Smooth muscle cell (in vitro differentiated cells): ENCODE measurements at regions not wholly inside any gene's neighbourhood (a gene's known extent, or its start where the extent isn't known, plus 50 kb on each side); places are given as distances from the start of the nearest gene placed in this dataset.

Experiments used
- DNase-seq: peaks from one replicate; lab custom pipeline; 2025; ENCODE audit not compliant: unreplicated experiment; lab: John Stamatoyannopoulos, UW
- H2AFZ ChIP-seq: fragments of 200-600 bp; sonication (generic); 2 replicates; pipeline ENCODE4 v1.6.0; 2016; ENCODE audit warnings: antibody characterized with exemption, low read depth, mild to moderate bottlenecking
- H3F3A ChIP-seq: fragments of 200-600 bp; sonication (generic); 2 replicates; pipeline ENCODE4 v1.6.0; 2017; ENCODE audit warnings: antibody characterized with exemption, low read depth
- H3K27ac ChIP-seq: fragments of 200-600 bp; sonication (generic); 2 replicates; pipeline ENCODE4 v1.5.1; 2016; ENCODE audit warnings: low read depth, mild to moderate bottlenecking
- H3K27me3 ChIP-seq: fragments of 200-600 bp; sonication (generic); 2 replicates; pipeline ENCODE4 v1.6.1; 2016; ENCODE audit warnings: low read depth, mild to moderate bottlenecking
- H3K36me3 ChIP-seq: fragments of 200-600 bp; sonication (generic); 2 replicates; pipeline ENCODE4 v1.5.1; 2016; ENCODE audit warnings: low read depth
- H3K4me1 ChIP-seq: fragments of 200-600 bp; sonication (generic); 2 replicates; pipeline ENCODE4 v1.5.1; 2016; ENCODE audit warnings: low read depth
- H3K4me2 ChIP-seq: fragments of 200-600 bp; sonication (generic); 2 replicates; pipeline ENCODE4 v1.6.0; 2016; ENCODE audit warnings: mild to moderate bottlenecking
- H3K4me3 ChIP-seq: fragments of 200-600 bp; sonication (generic); 2 replicates; pipeline ENCODE4 v1.5.1; 2016; ENCODE audit warnings: mild to moderate bottlenecking
- H3K79me2 ChIP-seq: fragments of 200-600 bp; sonication (generic); 2 replicates; pipeline ENCODE4 v1.6.0; 2016; ENCODE audit warnings: low read depth, mild to moderate bottlenecking
- H3K9ac ChIP-seq: fragments of 200-600 bp; sonication (generic); 2 replicates; pipeline ENCODE4 v1.6.0; 2016; ENCODE audit warnings: low read depth
- H3K9me3 ChIP-seq: fragments of 200-600 bp; sonication (generic); replicated peaks from 2 replicates; pipeline ENCODE4 v1.5.1; 2016; ENCODE audit warnings: low read depth
- H4K20me1 ChIP-seq: fragments of 200-600 bp; sonication (generic); 2 replicates; pipeline ENCODE4 v1.6.0; 2016; ENCODE audit warnings: low read depth
- WGBS: methylation state at CpG from one replicate; pipeline ENCODE4 v1.1.7; 2016; ENCODE audit warnings: low lambda C conversion rate; 5-methylcytosine and 5-hydroxymethylcytosine counted together
- TF ChIP-seq, protein P1 (sequence below): fragments of 200-600 bp; sonication (generic); IDR thresholded peaks from 2 replicates; pipeline ENCODE4 v1.5.1; 2017; ENCODE audit warnings: borderline replicate concordance, mild to moderate bottlenecking, antibody characterized with exemption; ENCODE audit not compliant: insufficient read depth, poor library complexity, severe bottlenecking

DNA sequence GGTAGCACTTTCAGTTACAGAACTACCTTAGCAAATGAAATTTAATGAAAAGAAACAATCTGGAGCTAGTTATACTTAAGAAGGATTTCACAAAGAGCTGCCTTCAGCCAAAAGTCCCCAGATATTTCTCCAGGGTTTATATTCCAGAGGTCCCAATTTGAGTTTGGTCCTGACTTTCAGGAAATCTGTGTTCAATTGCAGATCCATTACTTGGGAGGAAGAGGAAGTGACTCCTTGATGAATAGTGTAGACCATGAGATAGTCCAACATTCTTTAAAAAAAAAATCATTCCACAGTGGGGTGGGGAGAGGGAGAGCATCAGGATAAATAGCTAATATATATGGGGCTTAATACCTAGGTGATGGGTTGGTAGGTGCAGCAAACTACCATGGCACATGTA is 117.6 kb upstream of the ARHGAP20 start:
- H3K4me3 ChIP-seq: no peak overlapping the region
- no peaks in the 10 kb centered on the region for H4K20me1 ChIP-seq
- H3F3A ChIP-seq: no peaks in the 10 kb centered on the region
- H3K9me3 ChIP-seq: no peaks in the 10 kb centered on the region
- no peak for DNase-seq
- H3K4me2 ChIP-seq: no peak overlapping the region
- peaks cover 5% of the 10 kb centered on the region for H3K4me1 ChIP-seq
- no peak overlapping the region for H3K9ac ChIP-seq
- no peaks in the 10 kb centered on the region for H3K36me3 ChIP-seq
- TF ChIP-seq, protein P1, sequence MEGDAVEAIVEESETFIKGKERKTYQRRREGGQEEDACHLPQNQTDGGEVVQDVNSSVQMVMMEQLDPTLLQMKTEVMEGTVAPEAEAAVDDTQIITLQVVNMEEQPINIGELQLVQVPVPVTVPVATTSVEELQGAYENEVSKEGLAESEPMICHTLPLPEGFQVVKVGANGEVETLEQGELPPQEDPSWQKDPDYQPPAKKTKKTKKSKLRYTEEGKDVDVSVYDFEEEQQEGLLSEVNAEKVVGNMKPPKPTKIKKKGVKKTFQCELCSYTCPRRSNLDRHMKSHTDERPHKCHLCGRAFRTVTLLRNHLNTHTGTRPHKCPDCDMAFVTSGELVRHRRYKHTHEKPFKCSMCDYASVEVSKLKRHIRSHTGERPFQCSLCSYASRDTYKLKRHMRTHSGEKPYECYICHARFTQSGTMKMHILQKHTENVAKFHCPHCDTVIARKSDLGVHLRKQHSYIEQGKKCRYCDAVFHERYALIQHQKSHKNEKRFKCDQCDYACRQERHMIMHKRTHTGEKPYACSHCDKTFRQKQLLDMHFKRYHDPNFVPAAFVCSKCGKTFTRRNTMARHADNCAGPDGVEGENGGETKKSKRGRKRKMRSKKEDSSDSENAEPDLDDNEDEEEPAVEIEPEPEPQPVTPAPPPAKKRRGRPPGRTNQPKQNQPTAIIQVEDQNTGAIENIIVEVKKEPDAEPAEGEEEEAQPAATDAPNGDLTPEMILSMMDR: no peak
- no peaks in the 10 kb centered on the region for H3K27me3 ChIP-seq
- H3K79me2 ChIP-seq: no peaks in the 10 kb centered on the region
- no peak overlapping the region for H3K27ac ChIP-seq
- no peak overlapping the region for H2AFZ ChIP-seq

DNA sequence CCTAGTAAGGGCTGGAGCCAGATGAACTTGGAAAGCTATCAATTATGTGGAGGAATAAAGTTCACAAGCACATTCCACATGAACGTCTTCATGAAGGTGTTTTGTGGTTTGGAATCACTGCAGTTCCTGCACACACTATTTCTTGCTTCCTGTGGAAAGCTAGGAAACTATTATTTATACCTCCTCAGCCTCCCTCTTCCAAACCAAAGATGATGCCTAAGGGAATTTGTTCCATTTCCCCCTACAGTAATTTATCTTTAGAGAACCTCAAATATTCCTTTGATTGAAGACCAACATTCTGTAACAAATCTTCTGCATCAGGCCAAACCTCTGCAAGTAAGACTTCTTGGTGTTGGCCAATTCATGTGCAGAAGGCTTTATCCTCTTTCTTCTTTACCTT is 115.8 kb upstream of the ARHGAP20 start:
- H3K4me1 ChIP-seq: peaks cover under 1% of the 10 kb centered on the region
- H2AFZ ChIP-seq: no peak overlapping the region
- H3K79me2 ChIP-seq: no peaks in the 10 kb centered on the region
- no peak overlapping the region for H3K27ac ChIP-seq
- no peaks in the 10 kb centered on the region for H3K9me3 ChIP-seq
- H3K36me3 ChIP-seq: no peaks in the 10 kb centered on the region
- no peaks in the 10 kb centered on the region for H4K20me1 ChIP-seq
- no peak overlapping the region for H3K4me2 ChIP-seq
- no peak overlapping the region for H3K4me3 ChIP-seq
- H3K9ac ChIP-seq: no peak overlapping the region
- no peaks in the 10 kb centered on the region for H3K27me3 ChIP-seq
- no peak for DNase-seq
- no peaks in the 10 kb centered on the region for H3F3A ChIP-seq
- WGBS: 78% methylated on average over 1 of the region's 1 CpG
- TF ChIP-seq, protein P1: no peak

DNA sequence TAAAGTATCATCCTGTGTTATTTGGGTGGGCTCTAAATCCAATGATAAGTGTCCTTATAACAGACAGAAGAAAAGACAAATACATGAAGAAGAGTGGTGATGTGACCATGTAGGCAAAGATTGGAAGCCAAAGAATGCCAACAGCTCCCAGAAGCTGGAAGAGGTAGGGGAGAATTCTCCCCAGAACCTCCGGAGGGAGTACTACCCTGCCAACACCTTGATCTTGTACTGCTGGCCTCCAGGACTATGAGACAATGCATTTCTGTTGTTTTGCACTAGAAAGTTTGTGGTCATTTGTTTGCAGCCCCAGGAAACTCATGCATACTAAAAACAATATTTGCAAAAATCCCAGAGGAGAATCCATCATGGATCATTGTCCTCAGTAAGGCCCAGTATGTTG is 115.0 kb upstream of the ARHGAP20 start:
- Histone ChIP-seq H2AFZ (no peak overlapping the region), H3K4me3 (no peak overlapping the region), H3K27ac (no peak overlapping the region), H3K4me1 (no peaks in the 10 kb centered on the region), H3F3A (no peaks in the 10 kb centered on the region), H3K27me3 (no peaks in the 10 kb centered on the region), H4K20me1 (no peaks in the 10 kb centered on the region), H3K4me2 (no peak overlapping the region), H3K9me3 (no peaks in the 10 kb centered on the region), H3K36me3 (no peaks in the 10 kb centered on the region), H3K79me2 (no peaks in the 10 kb centered on the region), H3K9ac (no peak overlapping the region)
- TF ChIP-seq, protein P1: no peak
- no peak for DNase-seq
- 72% methylated on average over 1 of the region's 1 CpG for WGBS

DNA sequence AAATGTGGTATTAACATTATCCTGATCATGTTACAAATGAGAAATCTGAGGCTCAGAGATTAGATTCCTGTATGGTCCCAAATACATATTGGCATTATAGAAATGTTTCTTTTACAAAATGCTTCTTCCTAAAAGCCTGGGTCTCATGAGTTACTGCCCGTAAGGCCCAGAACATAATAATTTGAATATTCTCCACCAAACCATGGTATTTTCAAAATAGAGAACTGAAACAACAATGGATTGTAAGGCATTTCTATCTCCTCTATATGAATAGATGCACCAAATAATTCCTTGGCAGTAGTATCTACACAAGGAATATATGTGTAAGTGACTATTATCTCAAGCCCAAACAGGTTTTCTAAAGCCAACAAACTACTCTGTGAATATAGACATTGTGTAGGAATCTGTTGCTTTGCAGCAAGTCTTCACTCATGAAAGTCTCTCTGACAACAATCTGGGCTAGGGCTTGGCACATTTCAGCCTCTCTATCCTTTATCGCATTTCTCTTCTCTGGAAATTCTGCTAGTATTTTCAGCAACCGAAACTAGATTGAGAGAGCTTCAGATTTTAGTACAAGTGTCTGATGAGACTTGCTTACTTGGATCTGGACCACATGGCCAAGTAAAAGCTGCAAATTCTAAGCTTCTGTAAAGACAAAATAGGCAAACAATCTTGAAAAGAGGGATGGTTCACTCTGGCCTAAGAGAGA is 112.8 kb upstream of the ARHGAP20 start:
- H3K79me2 ChIP-seq: no peaks in the 10 kb centered on the region
- no peaks in the 10 kb centered on the region for H3K36me3 ChIP-seq
- DNase-seq: no peak
- H4K20me1 ChIP-seq: no peaks in the 10 kb centered on the region
- no peak overlapping the region for H3K4me3 ChIP-seq
- WGBS: 96% methylated on average over 3 of the region's 3 CpGs
- TF ChIP-seq, protein P1: no peak
- no peaks in the 10 kb centered on the region for H3F3A ChIP-seq
- H3K9ac ChIP-seq: no peak overlapping the region
- H3K27me3 ChIP-seq: no peaks in the 10 kb centered on the region
- H3K9me3 ChIP-seq: no peaks in the 10 kb centered on the region
- no peak overlapping the region for H3K27ac ChIP-seq
- H3K4me1 ChIP-seq: no peaks in the 10 kb centered on the region
- no peak overlapping the region for H2AFZ ChIP-seq
- H3K4me2 ChIP-seq: no peak overlapping the region
